GM23338 (cell line): ENCODE measurements at regions not wholly inside any gene's neighbourhood (a gene's known extent, or its start where the extent isn't known, plus 50 kb on each side); places are given as distances from the start of the nearest gene placed in this dataset.

Experiments
- ATAC-seq: fragments of 200-7000 bp; cut with Tn5 transposase; 3 replicates; pipeline ENCODE4 v1.9.1; 2020
- DNase-seq: peaks from one replicate; pipeline ENCODE4 v3.0.0-alpha.2; 2015; ENCODE audit warnings: low spot score
- H2AFZ ChIP-seq: fragments of 200-600 bp; sonication (generic); 2 replicates; pipeline ENCODE4 v1.8.0; 2016; ENCODE audit warnings: antibody characterized with exemption, mild to moderate bottlenecking, moderate library complexity
- H3F3A ChIP-seq: fragments of 200-600 bp; sonication (generic); replicated peaks from 2 replicates; pipeline ENCODE4 v1.8.0; 2017; ENCODE audit warnings: antibody characterized with exemption, mixed run types, low read depth
- H3K27ac ChIP-seq: fragments of 200-600 bp; sonication (generic); 2 replicates; pipeline ENCODE4 v1.6.1; 2016; ENCODE audit warnings: low read depth
- H3K27me3 ChIP-seq: fragments of 200-600 bp; sonication (generic); 2 replicates; pipeline ENCODE4 v1.8.0; 2016; ENCODE audit warnings: mild to moderate bottlenecking, mixed run types, moderate library complexity; ENCODE audit not compliant: insufficient read depth
- H3K36me3 ChIP-seq: fragments of 200-600 bp; sonication (generic); 2 replicates; pipeline ENCODE4 v1.8.0; 2016; ENCODE audit warnings: mild to moderate bottlenecking; ENCODE audit not compliant: insufficient read depth
- H3K4me1 ChIP-seq: fragments of 200-600 bp; sonication (generic); 2 replicates; pipeline ENCODE4 v1.8.0; 2016; ENCODE audit warnings: mild to moderate bottlenecking, moderate library complexity; ENCODE audit not compliant: insufficient read depth
- H3K4me2 ChIP-seq: fragments of 200-600 bp; sonication (generic); 2 replicates; pipeline ENCODE4 v1.7.1; 2017; ENCODE audit warnings: mixed run types
- H3K4me3 ChIP-seq: fragments of 200-600 bp; sonication (generic); 2 replicates; pipeline ENCODE4 v1.6.1; 2016; ENCODE audit warnings: mixed run types
- H3K79me2 ChIP-seq: fragments of 200-600 bp; sonication (generic); replicated peaks from 2 replicates; pipeline ENCODE4 v1.8.0; 2017; ENCODE audit warnings: mild to moderate bottlenecking; ENCODE audit not compliant: insufficient read depth
- H3K9me2 ChIP-seq: fragments of 200-600 bp; sonication (generic); 2 replicates; pipeline ENCODE4 v1.8.0; 2017; ENCODE audit not compliant: insufficient read depth
- H4K20me1 ChIP-seq: fragments of 200-600 bp; sonication (generic); replicated peaks from 2 replicates; pipeline ENCODE4 v1.8.0; 2017; ENCODE audit warnings: mild to moderate bottlenecking; ENCODE audit not compliant: insufficient read depth
- H3K27ac Mint-ChIP-seq: 2 replicates; pipeline ENCODE4 v1.8.0; 2020; ENCODE audit warnings: inconsistent platforms, mild to moderate bottlenecking, moderate library complexity, mixed read lengths
- H3K27me3 Mint-ChIP-seq: 3 replicates; pipeline ENCODE4 v1.8.0; 2022; ENCODE audit warnings: low read depth, mild to moderate bottlenecking, moderate library complexity, mixed read lengths, inconsistent platforms; ENCODE audit not compliant: insufficient read depth, poor library complexity
- H3K36me3 Mint-ChIP-seq: 3 replicates; pipeline ENCODE4 v1.8.0; 2021; ENCODE audit warnings: low read depth, mild to moderate bottlenecking, inconsistent platforms, moderate library complexity, mixed read lengths
- H3K4me1 Mint-ChIP-seq: 3 replicates; pipeline ENCODE4 v1.8.0; 2020; ENCODE audit warnings: mild to moderate bottlenecking, inconsistent platforms, mixed read lengths
- H3K4me3 Mint-ChIP-seq: 3 replicates; pipeline ENCODE4 v1.8.0; 2021; ENCODE audit warnings: moderate library complexity, mild to moderate bottlenecking, inconsistent platforms, mixed read lengths
- H3K9me3 Mint-ChIP-seq: 3 replicates; pipeline ENCODE4 v1.8.0; 2020; ENCODE audit warnings: moderate library complexity, mild to moderate bottlenecking, inconsistent platforms, mixed read lengths
- CREB1 ChIP-seq: fragments of 250-450 bp; sonication (Bioruptor Pico); IDR thresholded peaks from 2 replicates; pipeline ENCODE4 v1.5.0; 2020; ENCODE audit warnings: low read depth, mild to moderate bottlenecking, moderate library complexity
- ETS1 ChIP-seq: IDR thresholded peaks from 2 replicates; pipeline ENCODE4 v1.6.1; 2016; ENCODE audit warnings: antibody characterized with exemption
- EZH2 ChIP-seq: fragments of 200-600 bp; sonication (generic); IDR thresholded peaks from one replicate; pipeline ENCODE4 v1.8.0; 2017; ENCODE audit warnings: antibody characterized with exemption, mild to moderate bottlenecking, low read depth; ENCODE audit not compliant: unreplicated experiment
- EZH2phosphoT487 ChIP-seq: fragments of 200-600 bp; sonication (generic); IDR thresholded peaks from one replicate; pipeline ENCODE4 v1.8.1; 2018; ENCODE audit warnings: antibody characterized with exemption; ENCODE audit not compliant: unreplicated experiment
- NANOG ChIP-seq: IDR thresholded peaks from 2 replicates; pipeline ENCODE4 v1.6.1; 2016; ENCODE audit warnings: antibody characterized with exemption, borderline replicate concordance
- REST ChIP-seq: IDR thresholded peaks from one replicate; pipeline ENCODE4 v1.6.1; 2018; ENCODE audit warnings: antibody characterized with exemption; ENCODE audit not compliant: unreplicated experiment
- STAT1 ChIP-seq: IDR thresholded peaks from one replicate; pipeline ENCODE4 v1.6.1; 2016; ENCODE audit warnings: antibody characterized with exemption; ENCODE audit not compliant: unreplicated experiment
- ZNF114 ChIP-seq: fragments of 250-450 bp; sonication (Bioruptor Pico); IDR thresholded peaks from 2 replicates; pipeline ENCODE4 v1.5.0; 2020; ENCODE audit warnings: mild to moderate bottlenecking, moderate library complexity
- ZNF331 ChIP-seq: fragments of 250-450 bp; sonication (Bioruptor Pico); IDR thresholded peaks from 2 replicates; pipeline ENCODE4 v1.5.0; 2020; ENCODE audit warnings: low read depth, mild to moderate bottlenecking, moderate library complexity
- ZNF462 ChIP-seq: fragments of 250-450 bp; sonication (Bioruptor Pico); IDR thresholded peaks from 2 replicates; pipeline ENCODE4 v1.5.0; 2020; ENCODE audit warnings: mild to moderate bottlenecking, moderate library complexity

GRCh38 chr10:89845541-89846280 lies 144.3 kb downstream of the KIF20B start (continued):
- no peak for TF ChIP-seq ZNF462 (CRISPR knock-in tag)
- no peak for TF ChIP-seq STAT1
- TF ChIP-seq REST = no peak

GRCh38 chr10:89846281-89846630 lies 144.9 kb downstream of the KIF20B start:
- no peak overlapping the region for H3K27ac Mint-ChIP-seq
- Histone ChIP-seq H3K27me3 (no peaks in the 10 kb centered on the region), H3K27ac (no peak overlapping the region), H3K4me1 (peaks cover 8% of the 10 kb centered on the region), H3K79me2 (no peaks in the 10 kb centered on the region), H3F3A (no peaks in the 10 kb centered on the region), H3K36me3 (no peaks in the 10 kb centered on the region), H3K4me3 (no peak overlapping the region), H4K20me1 (no peaks in the 10 kb centered on the region), H2AFZ (peak overlapping the region; percentile 70; the same call in 1 of the 2 replicates), H3K9me2 (no peaks in the 10 kb centered on the region), H3K4me2 (peak overlapping the region; percentile 29; the same call in 1 of the 2 replicates)
- H3K27me3 Mint-ChIP-seq = peaks cover 3% of the 10 kb centered on the region
- DNase-seq (no peak), ATAC-seq (no peak)
- H3K9me3 Mint-ChIP-seq = no peaks in the 10 kb centered on the region
- peaks cover 8% of the 10 kb centered on the region for H3K4me1 Mint-ChIP-seq
- H3K4me3 Mint-ChIP-seq = no peak overlapping the region
- no peaks in the 10 kb centered on the region for H3K36me3 Mint-ChIP-seq
- TF ChIP-seq ETS1 (no peak), REST (no peak), EZH2phosphoT487 (no peak), STAT1 (no peak), EZH2 (no peak), CREB1 (CRISPR knock-in tag) (no peak), NANOG (no peak), ZNF114 (CRISPR knock-in tag) (no peak), ZNF331 (no peak)
